ENCODE measurements at regions not wholly inside any gene's neighbourhood (a gene's known extent, or its start where the extent isn't known, plus 50 kb on each side); places are given as distances from the start of the nearest gene placed in this dataset.

DNA sequence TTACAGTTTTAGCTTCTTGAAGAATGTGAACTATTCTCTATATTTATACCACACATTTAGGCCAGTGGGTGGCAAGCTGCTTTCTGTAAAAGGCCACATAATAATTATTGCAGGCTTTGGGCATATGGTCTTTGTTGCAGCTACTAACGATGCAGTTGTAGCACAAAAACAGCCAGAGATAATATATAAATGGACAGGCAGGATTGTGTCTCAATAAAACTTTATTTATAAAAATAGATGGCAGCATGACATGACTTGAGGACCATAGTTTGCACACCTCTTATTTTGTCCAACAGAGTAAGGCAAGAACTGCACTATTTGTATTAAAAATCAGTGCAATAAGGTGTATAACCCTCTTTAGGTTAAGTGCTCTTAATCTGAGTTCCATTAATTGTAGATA lies 415.0 kb downstream of the ANXA1 start:
- DNase-seq: no peak

DNA sequence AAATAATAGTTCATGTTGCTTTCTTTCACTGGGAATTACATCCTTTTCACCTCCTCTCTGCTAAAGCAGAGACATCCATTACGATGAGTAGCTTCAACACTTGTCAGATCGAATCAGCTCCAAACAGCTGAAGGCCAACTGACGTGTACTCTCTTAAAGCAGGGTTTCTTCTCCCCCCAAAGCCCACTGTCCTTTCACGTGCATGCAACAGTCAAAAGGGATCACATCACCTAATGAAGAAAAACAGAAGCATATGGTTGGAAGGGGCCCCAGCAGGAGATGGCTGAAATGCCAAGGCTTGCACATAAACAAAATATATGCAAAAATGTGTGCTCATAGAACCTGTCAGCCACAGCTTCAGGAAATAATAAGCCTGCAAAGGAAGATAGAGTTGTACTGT lies 421.6 kb downstream of the ANXA1 start:
- peak; percentile 91 for DNase-seq

DNA sequence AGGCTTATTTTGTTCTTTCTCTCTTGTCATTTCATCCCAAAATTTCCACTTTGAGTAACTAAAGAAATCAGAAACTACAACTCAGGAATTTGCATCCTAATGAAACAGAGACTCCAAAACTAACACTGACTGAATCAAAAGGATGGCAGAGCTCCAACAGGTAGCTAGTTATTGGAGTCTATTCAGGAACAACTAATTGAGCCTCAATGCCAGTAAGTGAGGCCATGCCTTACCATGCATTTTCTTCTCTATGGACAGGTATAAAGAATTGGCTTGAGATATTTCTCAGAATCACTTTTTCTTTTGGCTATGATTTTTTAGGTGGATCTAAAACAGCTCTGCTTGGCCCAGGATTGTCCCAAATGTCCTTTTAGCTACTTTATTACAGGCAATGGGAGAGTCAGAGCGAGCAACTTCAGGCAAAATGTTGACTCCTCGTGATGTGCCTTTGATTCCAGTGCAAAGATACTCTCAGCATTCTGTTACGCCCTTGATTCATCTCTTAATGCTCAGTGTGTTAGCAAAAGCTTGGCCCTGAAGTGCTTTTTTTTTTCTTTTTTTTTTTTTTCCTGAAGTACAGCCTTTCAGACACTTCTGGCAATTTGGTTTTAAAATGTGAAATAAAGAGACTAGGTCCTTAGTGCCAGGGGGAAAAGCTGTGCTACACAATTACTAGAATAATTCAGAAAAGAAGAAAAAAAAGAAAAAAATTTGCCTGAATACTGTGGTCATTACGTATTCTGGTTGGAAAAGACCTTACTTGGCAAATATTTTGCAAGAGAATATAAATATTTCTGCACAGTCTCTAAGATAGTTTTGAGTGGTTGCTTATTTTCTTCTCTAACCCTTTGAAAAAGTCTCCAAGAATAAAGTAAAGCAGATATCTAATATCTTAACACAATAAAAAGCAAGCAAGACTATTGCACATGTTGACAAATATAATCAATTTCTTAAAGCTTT lies 423.7 kb downstream of the ANXA1 start:
- DNase-seq: no peak

DNA sequence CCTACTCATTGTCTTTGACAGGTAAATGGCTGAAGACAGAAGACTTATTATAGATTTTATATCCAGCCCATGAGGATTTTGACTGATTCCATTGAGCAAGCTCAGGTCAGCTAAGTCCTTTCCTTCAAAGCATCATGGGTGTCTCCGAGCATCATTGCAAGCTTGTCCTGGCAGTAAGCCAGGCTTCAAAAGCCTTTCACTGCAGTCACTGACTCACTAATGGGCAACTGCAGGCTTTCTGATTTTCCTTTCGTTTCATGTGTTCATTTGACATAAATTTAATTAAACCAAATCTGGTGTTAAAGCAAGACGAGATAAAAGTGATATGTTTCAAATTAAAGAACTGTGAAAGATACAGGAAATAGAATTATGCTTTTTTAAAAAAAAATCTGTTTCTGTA lies 426.2 kb downstream of the ANXA1 start:
- DNase-seq: no peak

DNA sequence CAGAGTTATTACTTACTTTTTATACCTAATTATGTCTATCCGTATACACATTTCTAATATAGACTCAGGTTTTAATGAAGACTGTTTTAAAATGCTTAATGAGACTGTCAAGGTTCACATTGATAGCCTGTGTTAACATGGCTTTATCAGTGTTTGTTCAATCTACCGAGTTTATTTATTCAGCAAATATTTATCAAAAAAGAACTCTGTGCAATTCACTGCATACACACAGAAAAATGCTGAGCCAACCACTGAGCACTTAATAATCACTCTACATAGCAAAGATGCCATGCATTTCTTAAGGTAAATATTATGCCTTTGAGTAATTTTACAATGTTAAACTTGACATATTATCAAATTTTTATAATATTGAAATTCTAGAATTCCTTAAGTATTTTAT lies 428.2 kb downstream of the ANXA1 start:
- DNase-seq: no peak

DNA sequence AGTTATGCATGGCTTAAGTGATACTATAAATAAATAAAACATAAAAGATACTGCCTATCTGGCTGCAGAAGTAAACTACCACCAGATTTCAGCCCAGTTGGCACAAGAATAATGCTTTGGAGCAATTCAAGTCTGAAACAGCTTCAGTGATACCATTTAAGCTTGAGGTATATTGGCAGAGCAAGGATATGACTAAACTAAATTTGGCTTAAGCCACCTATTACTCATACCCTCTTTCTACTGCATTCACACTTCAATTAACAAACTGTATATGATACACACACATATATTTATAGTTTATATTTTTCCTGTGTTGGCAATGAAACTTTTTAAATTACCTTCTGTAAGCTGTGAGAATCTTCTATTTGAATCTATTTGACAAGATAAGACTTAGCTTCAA lies 431.9 kb downstream of the ANXA1 start:
- DNase-seq: no peak

DNA sequence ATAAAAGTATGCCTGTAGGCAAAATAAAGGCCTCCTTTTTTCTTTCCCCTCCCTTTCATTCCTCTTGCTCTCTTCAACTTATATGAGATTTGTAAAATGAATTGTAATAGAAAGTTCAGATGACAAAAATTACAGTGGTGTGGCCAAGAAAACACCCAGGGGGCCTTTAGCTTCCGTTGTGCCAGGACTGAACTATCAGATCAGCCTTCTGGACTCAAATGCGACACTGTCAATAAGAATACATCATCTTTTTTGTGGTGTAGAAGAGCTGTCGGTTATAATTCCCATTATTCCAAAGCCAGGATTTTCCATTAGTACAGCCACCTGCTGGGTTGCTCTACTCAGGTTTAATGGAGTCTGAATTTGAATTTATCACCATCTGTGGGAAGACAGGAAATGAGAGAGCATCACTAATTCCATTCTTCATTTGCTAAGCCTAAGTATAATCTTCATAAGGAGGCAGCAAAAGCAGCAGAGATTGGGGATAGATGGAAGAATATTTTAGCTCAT lies 443.4 kb downstream of the ANXA1 start:
- no peak for DNase-seq

DNA sequence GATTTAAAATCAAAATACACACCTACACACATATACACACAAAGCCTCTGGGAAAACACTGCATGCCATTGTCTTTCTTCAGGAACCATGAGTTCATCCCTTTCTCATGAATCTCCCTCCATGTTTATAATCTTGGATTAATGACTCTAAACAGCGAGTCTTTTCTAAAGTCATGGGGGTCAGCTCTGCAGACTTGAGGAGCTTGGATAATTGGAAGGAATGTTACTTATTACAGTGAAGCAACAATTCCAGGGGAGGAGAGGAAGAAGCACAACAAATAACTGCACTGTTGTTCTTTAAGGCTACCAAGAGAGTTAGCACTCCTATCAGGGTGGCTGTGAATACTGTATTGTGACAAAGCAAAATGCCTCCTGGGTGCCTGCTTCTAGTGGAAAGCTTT lies 444.7 kb downstream of the ANXA1 start:
- DNase-seq: no peak

DNA sequence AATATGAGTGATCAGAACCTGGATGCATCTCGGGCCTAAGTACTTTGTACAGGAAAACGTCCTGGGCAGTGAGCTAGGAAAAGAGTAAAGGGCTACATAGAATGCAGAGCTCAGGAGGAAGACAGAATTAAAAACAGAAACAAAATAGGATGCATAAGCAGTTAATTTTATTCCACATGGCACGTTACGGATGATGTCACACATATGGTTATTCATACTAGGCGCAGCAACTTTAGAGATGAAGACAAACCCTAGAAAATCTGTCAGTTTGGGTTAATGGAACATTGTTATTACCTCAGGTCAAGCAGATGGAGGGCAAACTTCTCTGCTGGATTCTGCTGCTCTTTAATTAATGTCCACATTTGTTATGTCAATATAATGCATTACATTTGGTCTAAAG lies 445.4 kb downstream of the ANXA1 start:
- no peak for DNase-seq

DNA sequence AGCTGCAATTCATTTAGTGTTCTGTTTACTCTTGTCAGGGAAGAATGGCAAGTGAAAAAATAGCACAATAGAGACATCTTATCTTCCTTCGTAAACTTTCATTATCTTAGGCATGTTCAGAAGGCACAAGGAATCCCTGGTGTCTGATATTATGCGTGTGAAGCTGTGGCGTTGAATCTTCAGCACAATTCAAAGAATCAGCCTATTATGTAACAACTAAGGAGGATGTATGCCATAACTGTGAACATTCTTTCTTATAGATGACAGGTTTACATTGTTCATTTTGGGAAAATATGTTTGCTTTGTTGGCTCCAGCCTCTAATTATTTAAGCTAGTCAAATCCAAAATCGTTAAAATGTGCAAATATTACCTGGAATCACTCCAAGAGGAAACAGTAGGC lies 446.1 kb downstream of the ANXA1 start:
- no peak for DNase-seq

DNA sequence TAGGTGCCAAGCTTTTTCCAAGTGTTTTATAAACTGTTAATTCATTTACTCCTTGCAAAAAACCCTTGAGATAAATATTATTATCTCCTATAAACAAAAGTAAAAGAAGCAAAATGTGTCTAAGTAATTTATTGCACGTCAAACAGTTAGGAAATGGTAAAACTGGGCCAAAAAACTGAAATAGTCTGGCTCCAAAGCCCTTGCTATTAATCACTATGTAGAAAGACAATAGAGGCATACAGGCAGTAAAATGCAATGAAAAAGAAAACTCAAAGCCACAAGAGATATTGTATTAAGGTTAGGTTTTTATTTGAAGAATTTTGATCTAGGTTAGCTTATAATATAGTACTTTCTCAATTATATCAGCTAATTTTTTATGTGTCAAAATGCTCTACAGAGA lies 457.7 kb downstream of the ANXA1 start:
- DNase-seq: no peak

DNA sequence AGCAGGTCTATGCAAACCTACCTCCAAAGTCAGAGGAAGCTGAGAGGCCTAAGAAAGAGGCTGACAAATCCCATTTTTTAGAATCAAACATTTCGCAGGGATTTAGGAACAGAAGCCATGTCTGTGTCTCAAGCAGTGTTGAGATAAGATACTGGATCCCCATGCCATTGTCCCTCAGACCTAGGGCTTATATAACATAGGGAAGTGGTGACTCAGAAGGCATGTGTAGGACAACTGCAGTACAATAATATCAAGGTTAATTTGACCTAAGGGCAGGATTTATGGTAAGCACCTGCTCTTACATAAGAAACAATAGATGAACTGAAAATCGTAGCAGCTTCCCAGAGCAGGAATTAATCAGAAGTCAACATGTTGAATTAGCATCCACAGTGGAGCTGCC lies 459.4 kb downstream of the ANXA1 start:
- DNase-seq: no peak

DNA sequence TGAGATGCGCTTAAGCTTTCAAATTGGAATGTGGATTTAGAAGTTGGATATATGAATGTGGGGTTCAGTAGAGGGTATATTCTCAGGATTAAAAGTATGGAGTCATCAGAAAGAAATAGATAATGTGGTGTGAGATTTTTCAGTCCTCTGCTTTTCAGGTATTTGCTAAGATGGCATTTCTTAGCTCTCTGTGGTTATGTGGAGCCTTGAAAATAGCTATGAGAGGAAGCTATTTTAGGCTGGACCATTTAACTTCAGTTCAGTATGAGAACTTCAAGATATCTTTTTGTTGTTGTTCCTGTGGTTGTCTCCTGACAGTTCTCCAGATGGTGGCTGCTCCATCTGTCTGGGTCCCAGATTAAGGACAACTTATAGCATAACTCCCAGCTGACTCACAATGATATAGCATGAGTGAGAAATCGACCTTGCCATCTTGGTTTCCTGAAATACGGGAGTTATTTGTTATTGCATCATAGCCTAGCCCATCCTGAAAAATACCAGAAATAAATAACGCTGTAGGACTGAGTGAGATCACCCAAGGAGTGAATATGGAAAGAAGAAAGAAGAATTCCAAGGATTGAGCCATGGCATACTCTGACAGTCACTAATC lies 461.5 kb downstream of the ANXA1 start:
- no peak for DNase-seq

DNA sequence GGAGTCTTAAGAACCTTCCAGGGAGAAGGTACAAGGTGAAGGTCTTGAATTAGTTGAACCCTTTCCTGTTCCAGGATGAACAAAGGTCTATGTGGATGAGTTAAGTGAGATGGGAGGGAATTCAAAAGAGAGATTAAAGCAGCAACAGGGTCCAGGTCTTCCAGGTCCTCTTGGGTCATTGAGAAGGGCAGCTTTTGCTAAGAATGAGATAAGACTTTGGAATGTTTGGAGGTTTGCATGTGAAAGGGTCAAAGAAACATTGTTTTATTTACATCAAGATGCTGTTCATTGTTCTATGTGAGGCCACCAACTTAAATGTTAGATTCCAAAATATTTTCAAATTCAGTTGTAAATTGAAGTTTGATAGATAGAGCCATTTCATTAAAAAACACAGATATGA lies 463.9 kb downstream of the ANXA1 start:
- DNase-seq: no peak

DNA sequence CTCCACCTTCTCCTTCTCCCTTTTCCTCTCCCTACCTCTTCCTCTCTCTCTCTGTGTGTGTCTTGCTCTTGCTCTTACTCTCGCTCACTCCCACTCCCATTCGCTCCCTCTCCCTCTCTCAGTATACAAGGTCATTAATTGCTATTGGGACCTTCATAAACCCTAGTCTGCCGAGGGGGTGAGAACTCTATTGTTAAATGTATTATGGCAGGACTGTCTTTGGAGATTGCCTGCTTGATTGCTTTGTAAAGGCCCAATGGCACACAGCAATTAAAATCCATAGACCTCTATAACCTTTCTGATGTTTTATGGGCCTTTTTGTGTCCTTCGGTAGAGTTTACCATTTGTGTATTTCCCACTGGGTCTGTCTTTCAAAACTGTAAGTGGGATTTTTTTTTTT lies 465.9 kb downstream of the ANXA1 start:
- no peak for DNase-seq

DNA sequence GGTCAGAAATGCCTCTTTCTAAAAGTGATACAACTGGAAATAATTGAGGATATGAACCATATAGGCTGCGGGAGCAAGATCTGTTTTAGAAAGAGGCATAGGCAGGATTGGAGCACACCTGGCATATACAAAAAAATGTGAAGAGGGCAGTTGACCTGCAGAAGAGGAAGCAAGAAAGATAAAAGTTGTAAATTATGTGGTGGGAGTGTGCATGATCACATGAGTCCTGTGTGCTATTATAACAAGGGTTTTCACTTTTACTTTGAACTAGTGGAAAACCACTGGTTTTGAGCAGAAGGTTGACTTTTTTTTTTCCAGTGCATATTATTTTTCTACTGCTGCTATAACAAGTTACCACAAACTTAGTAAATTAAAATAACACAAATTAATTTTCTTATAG lies 489.3 kb downstream of the ANXA1 start:
- no peak for DNase-seq

DNA sequence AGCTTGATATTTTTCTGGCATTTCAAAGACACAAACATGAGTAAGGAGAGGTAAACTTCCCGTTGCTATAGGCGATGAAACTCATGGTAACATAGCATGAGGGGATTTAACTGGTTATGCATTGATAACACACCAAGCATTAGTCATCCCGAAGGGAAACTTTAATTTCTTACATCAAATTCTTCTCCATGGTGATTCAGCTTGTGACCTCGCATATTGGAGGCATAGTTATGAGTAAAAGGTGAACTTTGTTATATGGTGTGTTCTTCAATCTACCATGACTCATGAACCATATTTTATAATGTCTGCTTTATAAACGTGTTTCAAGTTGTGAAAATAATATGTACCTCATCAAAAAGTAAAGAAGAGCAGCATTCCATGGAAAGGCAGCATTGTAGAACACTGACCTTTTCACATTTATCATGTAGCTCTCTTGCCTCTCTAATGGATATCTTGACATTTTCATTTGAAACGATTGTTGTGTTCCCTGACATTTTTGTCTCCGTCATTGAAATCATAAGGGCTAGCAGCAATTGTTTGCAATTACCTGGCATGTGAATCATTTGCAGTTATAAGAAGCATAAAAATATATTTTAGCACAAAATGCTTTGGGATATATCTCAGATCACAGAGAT lies 491.8 kb downstream of the ANXA1 start:
- DNase-seq: no peak

DNA sequence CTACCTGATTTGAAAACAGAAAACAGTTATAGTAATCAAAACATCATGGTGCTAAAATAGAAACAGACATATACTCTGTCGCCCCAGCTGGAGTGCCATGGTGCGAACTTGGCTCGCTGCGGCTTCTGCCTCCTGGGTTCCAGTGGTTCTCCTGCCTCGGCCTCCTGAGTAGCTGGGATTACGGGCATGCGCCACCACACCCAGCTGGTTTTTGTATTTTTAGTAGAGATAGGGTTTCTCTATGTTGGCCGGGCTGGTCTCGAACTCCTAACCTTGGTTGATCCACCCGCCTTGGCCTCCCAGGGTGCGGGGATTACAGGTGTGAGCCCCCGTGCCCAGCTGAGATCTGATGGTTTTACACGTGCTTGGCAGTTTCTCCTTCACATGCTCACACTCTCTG lies 495.9 kb downstream of the ANXA1 start:
- no peak for DNase-seq

DNA sequence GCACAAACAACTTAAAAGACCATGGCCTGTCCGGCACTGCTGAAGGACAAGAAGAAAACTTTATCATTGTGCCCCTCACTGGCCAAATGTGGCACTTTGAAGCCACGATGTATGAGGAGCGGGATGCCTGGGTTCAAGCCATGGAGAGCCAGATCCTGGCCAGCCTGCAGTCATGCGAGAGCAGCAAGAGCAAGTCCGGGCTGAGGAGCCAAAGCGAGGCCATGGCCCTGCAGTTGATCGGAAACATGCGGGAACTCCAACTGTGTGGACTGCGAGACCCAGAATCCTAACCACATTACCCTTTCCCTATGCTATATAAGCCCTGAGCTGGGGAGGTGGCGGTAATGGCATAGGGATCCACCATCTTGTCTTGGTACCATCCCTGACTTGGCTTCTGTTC lies 497.9 kb downstream of the ANXA1 start:
- no peak for DNase-seq

DNA sequence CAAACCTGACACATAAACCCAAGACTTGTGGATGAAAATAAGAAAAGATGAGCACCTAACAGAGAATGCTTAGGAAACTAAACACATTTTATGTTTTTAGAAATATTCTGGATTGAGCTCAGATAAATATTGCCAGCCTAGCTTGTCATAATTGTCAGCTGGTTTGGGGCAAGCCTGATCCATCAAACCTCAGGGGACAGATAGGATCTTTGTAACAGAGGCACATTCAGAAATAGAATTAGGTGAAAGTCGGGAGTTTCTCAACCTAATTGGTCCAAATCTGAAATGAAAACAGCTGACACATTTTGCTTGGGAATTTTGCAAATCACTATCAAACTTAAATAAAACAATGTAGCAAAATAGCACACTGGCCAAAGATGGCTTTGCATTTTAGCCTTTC lies 503.7 kb downstream of the ANXA1 start:
- DNase-seq: no peak

DNA sequence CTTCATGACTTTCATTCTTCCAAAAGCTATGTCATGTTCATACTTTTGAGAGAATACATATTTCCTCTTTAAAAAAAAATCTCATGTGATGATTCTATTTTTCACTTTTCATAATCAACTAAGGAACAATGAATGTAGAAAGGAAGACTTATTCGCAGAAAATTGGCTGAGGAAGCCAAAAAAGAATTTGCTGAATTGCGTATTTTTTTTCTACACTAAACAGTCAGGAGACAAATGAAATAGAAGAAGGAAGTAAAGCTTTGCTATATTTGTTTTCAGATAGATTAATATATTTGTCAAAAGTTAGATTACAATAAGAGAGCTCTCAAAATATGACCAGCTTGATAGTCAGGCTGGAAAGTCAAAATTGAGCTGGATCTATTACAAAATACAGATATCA lies 504.2 kb downstream of the ANXA1 start:
- DNase-seq: no peak

DNA sequence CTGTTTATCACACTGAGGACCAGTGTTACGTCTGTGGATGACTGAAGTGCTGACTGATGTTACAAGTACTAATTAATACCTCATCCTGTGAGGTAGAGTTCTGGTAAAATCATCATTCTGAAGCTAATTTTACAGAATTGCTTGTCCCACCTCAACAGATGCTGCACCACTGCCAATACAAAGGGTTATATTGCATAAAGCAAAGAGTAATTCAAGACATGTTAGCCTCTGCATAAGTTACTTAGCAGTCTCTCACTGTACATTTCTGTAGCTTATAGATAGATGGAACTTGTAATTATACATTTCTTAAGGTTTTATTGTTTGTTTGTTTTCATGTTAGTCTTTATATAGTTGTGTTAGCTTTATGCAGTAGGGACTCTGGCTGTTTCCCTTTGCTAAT lies 513.6 kb downstream of the ANXA1 start:
- no peak for DNase-seq

DNA sequence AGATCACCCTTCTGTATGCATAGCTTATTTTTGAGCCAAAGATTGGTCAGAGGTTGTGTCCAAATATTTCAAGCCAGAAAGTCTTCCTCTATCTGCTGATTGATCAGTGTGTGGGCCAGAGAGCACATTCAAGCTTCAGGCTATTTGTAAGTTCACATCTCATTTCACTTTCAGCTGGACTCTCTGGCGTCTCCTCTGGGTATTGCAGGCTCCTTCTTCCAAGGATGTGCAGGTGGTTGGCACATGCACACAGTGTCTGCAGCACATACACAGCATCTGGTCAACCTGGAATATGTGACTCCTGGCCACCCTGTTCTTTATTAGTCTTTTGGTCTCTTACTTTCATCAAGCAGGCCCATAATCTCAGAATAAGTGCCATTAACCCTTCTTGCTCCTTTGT lies 516.1 kb downstream of the ANXA1 start:
- DNase-seq: no peak

DNA sequence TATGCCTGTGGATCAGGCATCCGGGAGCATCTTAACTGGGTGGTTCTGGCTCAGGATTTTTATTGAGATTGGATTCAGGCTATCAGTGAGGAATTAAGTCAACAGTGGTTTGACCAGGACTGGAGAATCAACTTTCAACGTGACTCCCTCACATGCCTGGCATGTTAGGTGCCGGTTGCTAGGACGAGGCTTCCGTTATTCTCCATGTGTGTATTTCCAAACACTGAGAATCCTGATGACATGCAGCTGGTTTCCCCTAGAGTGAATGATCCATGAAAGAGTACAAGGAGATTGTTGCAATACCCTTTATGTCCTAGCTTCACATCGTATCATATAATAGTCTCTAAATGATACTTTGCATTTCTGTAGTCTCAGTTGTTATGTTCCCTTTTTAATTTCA lies 529.2 kb downstream of the ANXA1 start:
- no peak for DNase-seq

Data from NCI-H526 (cell line).